ENCODE measurements at regions not wholly inside any gene's neighbourhood (a gene's known extent, or its start where the extent isn't known, plus 50 kb on each side); places are given as distances from the start of the nearest gene placed in this dataset.

- no peaks in the 10 kb centered on the region for H3K36me3 ChIP-seq
- no peaks in the 10 kb centered on the region for H3K4me1 ChIP-seq
- H3K9me3 ChIP-seq (replicated peaks in 1 of 11): no peaks in the 10 kb centered on the region
- H3K4me2 ChIP-seq: no peak overlapping the region
- no peaks in the 10 kb centered on the region for H3K27me3 ChIP-seq
- no peak overlapping the region for H3K27ac ChIP-seq
- TF ChIP-seq Cebpa-rat (IDR thresholded peaks at IDR 0.05): no peak
- H4K20me1 ChIP-seq: no peaks in the 10 kb centered on the region
- no peak overlapping the region for H3K4me3 ChIP-seq
- no peak overlapping the region for H3K9ac ChIP-seq
Measured at GRCh38 chr11:34754171-34754823, 133.4 kb downstream of the EHF start.

GRCh38 chr11:34750692-34751405 is 130.0 kb downstream of the EHF start:
- no peaks in the 10 kb centered on the region for H4K20me1 ChIP-seq
- TF ChIP-seq Cebpa-rat (IDR thresholded peaks at IDR 0.05): no peak
- H3K27ac ChIP-seq: no peak overlapping the region
- no peak overlapping the region for H3K4me3 ChIP-seq
- H3K4me1 ChIP-seq: no peaks in the 10 kb centered on the region
- H3K36me3 ChIP-seq: no peaks in the 10 kb centered on the region
- H3K4me2 ChIP-seq: no peak overlapping the region
- no peak overlapping the region for H3K9ac ChIP-seq
- H3K9me3 ChIP-seq (replicated peaks in 1 of 11): no peaks in the 10 kb centered on the region
- H3K27me3 ChIP-seq: no peaks in the 10 kb centered on the region

- no peak overlapping the region for H3K4me2 ChIP-seq
- no peaks in the 10 kb centered on the region for H3K9me3 ChIP-seq (replicated peaks in 1 of 11)
- H3K27me3 ChIP-seq: no peaks in the 10 kb centered on the region
- no peaks in the 10 kb centered on the region for H4K20me1 ChIP-seq
- no peak for TF ChIP-seq Cebpa-rat (IDR thresholded peaks at IDR 0.05)
- no peak overlapping the region for H3K27ac ChIP-seq
- H3K36me3 ChIP-seq: no peaks in the 10 kb centered on the region
- H3K4me3 ChIP-seq: no peak overlapping the region
- H3K9ac ChIP-seq: no peak overlapping the region
- H3K4me1 ChIP-seq: no peaks in the 10 kb centered on the region
Measured at GRCh38 chr11:34749666-34750659, 129.1 kb downstream of the EHF start.

GRCh38 chr11:34748036-34748435 is 127.1 kb downstream of the EHF start:
- Histone ChIP-seq H3K27me3 (no peaks in the 10 kb centered on the region), H4K20me1 (no peaks in the 10 kb centered on the region), H3K9me3 (replicated peaks in 1 of 11) (no peaks in the 10 kb centered on the region), H3K36me3 (no peaks in the 10 kb centered on the region), H3K4me3 (no peak overlapping the region), H3K27ac (no peak overlapping the region), H3K4me1 (no peaks in the 10 kb centered on the region), H3K4me2 (no peak overlapping the region), H3K9ac (no peak overlapping the region)
- no peak for TF ChIP-seq Cebpa-rat (IDR thresholded peaks at IDR 0.05)

GRCh38 chr11:34747251-34747650 is 126.4 kb downstream of the EHF start:
- no peaks in the 10 kb centered on the region for H3K36me3 ChIP-seq
- no peak overlapping the region for H3K4me3 ChIP-seq
- no peaks in the 10 kb centered on the region for H3K9me3 ChIP-seq (replicated peaks in 1 of 11)
- H4K20me1 ChIP-seq: no peaks in the 10 kb centered on the region
- TF ChIP-seq Cebpa-rat (IDR thresholded peaks at IDR 0.05): no peak
- no peak overlapping the region for H3K4me2 ChIP-seq
- no peak overlapping the region for H3K27ac ChIP-seq
- no peaks in the 10 kb centered on the region for H3K4me1 ChIP-seq
- no peak overlapping the region for H3K9ac ChIP-seq
- no peaks in the 10 kb centered on the region for H3K27me3 ChIP-seq

- no peak for TF ChIP-seq Cebpa-rat (IDR thresholded peaks at IDR 0.05)
- H3K9ac ChIP-seq: no peak overlapping the region
- no peak overlapping the region for H3K4me3 ChIP-seq
- H3K9me3 ChIP-seq (replicated peaks in 1 of 11): no peaks in the 10 kb centered on the region
- H3K4me2 ChIP-seq: no peak overlapping the region
- H4K20me1 ChIP-seq: no peaks in the 10 kb centered on the region
- H3K27me3 ChIP-seq: no peaks in the 10 kb centered on the region
- H3K36me3 ChIP-seq: no peaks in the 10 kb centered on the region
- no peak overlapping the region for H3K27ac ChIP-seq
- no peaks in the 10 kb centered on the region for H3K4me1 ChIP-seq
Measured at GRCh38 chr11:34745195-34745594, 124.3 kb downstream of the EHF start.

GRCh38 chr11:34744511-34744910 is 123.6 kb downstream of the EHF start:
- Histone ChIP-seq H3K4me1 (no peaks in the 10 kb centered on the region), H3K4me3 (no peak overlapping the region), H4K20me1 (no peaks in the 10 kb centered on the region), H3K9ac (no peak overlapping the region), H3K4me2 (no peak overlapping the region), H3K9me3 (replicated peaks in 1 of 11) (no peaks in the 10 kb centered on the region), H3K27ac (no peak overlapping the region), H3K27me3 (no peaks in the 10 kb centered on the region), H3K36me3 (no peaks in the 10 kb centered on the region)
- no peak for TF ChIP-seq Cebpa-rat (IDR thresholded peaks at IDR 0.05)

- Histone ChIP-seq H3K36me3 (no peaks in the 10 kb centered on the region), H3K27ac (no peak overlapping the region), H3K4me2 (no peak overlapping the region), H4K20me1 (no peaks in the 10 kb centered on the region), H3K9ac (no peak overlapping the region), H3K4me3 (no peak overlapping the region), H3K9me3 (replicated peaks in 1 of 11) (peaks cover 0 to 8% (median 6%) of the 10 kb centered on the region in 11 experiments; a peak in 5 of 22 replicates), H3K4me1 (no peaks in the 10 kb centered on the region), H3K27me3 (no peaks in the 10 kb centered on the region)
- no peak for TF ChIP-seq Cebpa-rat (IDR thresholded peaks at IDR 0.05)
Measured at GRCh38 chr11:34738237-34738636, 117.3 kb downstream of the EHF start.

- Histone ChIP-seq H3K4me3 (no peak overlapping the region), H4K20me1 (no peaks in the 10 kb centered on the region), H3K9ac (no peak overlapping the region), H3K27ac (no peak overlapping the region), H3K36me3 (no peaks in the 10 kb centered on the region), H3K4me1 (no peaks in the 10 kb centered on the region), H3K4me2 (no peak overlapping the region), H3K27me3 (no peaks in the 10 kb centered on the region), H3K9me3 (replicated peaks in 1 of 11) (peaks cover 0 to 7% (median 1%) of the 10 kb centered on the region in 11 experiments; a peak in 4 of 22 replicates)
- no peak for TF ChIP-seq Cebpa-rat (IDR thresholded peaks at IDR 0.05)
Measured at GRCh38 chr11:34732831-34733230, 111.9 kb downstream of the EHF start.

Data from BLaER1 treated with 17β-estradiol and CSF1 and Interleukin-3, amounts not matched to agents 10 nM and 100 nM (cell line).